ENCODE measurements at regions not wholly inside any gene's neighbourhood (a gene's known extent, or its start where the extent isn't known, plus 50 kb on each side); places are given as distances from the start of the nearest gene placed in this dataset.

DNA sequence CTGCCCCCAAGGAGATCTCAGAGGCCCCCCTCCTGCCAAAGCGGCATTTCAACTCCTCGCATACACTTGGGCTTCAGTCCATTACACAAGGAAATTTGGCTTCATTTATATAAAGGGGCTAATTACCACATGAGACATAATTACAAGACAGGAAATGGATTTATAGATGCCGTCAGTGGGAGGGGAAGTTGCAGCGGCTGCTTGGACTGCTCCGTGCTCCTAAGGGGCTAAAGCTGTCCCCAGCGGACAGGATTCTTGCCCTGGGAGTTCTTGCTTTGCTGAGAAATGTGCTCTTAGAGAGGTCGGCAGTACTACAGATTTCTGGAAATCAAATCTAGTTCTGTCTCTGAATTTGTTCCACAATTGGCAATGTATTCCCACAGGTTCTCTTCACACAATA is 57.2 kb upstream of the NLK start:
- ChIA-PET POLR2A (interaction anchor here (0.7 kb wide), 1 partner anchor 64 kb away, joined by 3 read pairs; no protein-coding TSS in a partner anchor), CTCF (interaction anchor here (1.4 kb wide), 1 partner anchor 15 kb away, joined by 3 read pairs; no protein-coding TSS in a partner anchor)
- no peak for DNase-seq

GRCh38 chr17:27985736-27986399 is 56.6 kb upstream of the NLK start:
- Mint-ChIP-seq H3K36me3 (ENCODE audit: low read depth) (no peaks in the 10 kb centered on the region), H3K27me3 (peaks cover 9% of the 10 kb centered on the region), H3K4me3 (no peak overlapping the region), H3K27ac (no peak overlapping the region), H3K9me3 (ENCODE audit: low read depth) (no peaks in the 10 kb centered on the region), H3K4me1 (peaks cover 7% of the 10 kb centered on the region)
- no peak for ATAC-seq
- intact Hi-C loops (cut with DNase I, micrococcal nuclease), result no loop called here
- ChIA-PET POLR2A (interaction anchor here (0.7 kb wide), 1 partner anchor 63 kb away, joined by 3 read pairs; no protein-coding TSS in a partner anchor), CTCF (interaction anchor here (1.4 kb wide), 1 partner anchor 15 kb away, joined by 3 read pairs; no protein-coding TSS in a partner anchor)
- no peak for DNase-seq

More for the DNA sequence above, 57.2 kb upstream of the NLK start:
- Mint-ChIP-seq H3K36me3 (ENCODE audit: low read depth) (no peaks in the 10 kb centered on the region), H3K27me3 (peaks cover 8% of the 10 kb centered on the region), H3K9me3 (ENCODE audit: low read depth) (no peaks in the 10 kb centered on the region), H3K4me3 (no peak overlapping the region), H3K27ac (no peak overlapping the region), H3K4me1 (peaks cover 7% of the 10 kb centered on the region)
- no peak for ATAC-seq
- intact Hi-C loops (cut with DNase I, micrococcal nuclease), result no loop called here

DNA sequence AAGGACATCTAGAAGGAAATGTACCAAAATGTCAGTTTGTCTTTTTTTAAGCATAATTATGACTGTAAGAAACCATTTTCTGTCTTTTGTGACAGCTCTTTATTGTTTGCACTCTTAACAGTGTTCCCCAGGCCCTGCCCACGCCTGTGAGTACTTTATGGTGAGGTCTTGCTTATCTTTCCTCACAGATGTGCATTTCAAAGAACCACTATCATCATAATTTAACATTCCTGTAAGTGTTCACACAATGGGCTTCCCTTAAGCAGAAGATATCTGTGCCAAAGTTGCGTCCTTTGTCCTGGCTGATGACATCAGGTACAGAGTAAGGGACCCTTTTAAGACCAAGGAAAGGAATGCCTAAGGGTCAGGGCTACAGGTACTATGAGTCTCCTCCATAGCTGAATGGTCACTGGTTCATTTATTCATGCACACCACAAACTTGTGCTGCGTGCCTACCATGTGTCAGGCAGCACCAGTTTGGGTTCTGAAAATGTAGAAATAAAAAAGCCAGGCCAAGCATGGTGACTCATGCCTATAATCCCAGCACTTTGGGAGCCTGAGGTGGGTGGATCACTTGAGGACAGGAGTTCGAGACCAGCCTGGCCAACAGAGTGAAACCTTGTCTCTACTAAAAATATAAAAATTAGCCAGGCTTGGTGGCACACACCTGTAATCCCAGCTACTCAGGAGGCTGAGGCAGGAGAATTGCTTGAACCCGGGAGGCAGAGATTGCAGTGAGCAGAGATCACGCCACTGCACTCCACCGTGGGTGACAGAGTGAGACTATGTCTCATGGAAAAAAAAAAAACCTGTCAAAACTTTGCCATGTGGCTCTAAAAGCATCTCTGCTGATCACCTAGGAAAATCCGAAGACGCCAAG is 55.4 kb upstream of the NLK start:
- intact Hi-C loops (cut with DNase I, micrococcal nuclease), result no loop called here
- Mint-ChIP-seq H3K4me1 (peaks cover 7% of the 10 kb centered on the region), H3K9me3 (ENCODE audit: low read depth) (no peaks in the 10 kb centered on the region), H3K4me3 (no peak overlapping the region), H3K27me3 (peaks cover 10% of the 10 kb centered on the region), H3K36me3 (ENCODE audit: low read depth) (no peaks in the 10 kb centered on the region), H3K27ac (no peak overlapping the region)
- DNase-seq (no peak), ATAC-seq (no peak)
- CTCF ChIA-PET, result no interaction called here
- POLR2A ChIA-PET, result no interaction called here

DNA sequence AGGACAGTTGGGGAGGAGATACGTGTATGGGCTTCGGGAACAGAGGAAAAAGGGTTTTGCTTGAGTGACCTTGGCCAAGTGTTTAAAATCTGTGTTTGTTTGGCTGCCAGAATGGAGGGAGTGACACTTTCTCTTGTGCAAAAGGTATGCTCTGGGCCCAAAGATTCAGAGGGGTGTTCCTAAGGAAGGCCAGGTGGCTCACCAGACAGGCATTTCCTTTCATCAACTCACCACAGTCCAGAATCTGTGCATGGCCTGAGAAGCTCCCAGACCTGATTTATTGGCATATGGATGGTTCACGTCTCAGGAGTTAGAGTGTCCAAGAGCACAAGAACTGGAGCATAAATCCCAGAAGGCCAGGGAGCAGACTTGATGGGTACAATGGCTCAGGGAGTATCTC is 53.4 kb upstream of the NLK start:
- ChIA-PET CTCF (no interaction called here), POLR2A (no interaction called here)
- peaks cover 6% of the 10 kb centered on the region for H3K27me3 Mint-ChIP-seq
- intact Hi-C loops (cut with DNase I, micrococcal nuclease), result no loop called here
- H3K4me3 Mint-ChIP-seq, result no peak overlapping the region
- peaks cover 7% of the 10 kb centered on the region for H3K4me1 Mint-ChIP-seq
- H3K9me3 Mint-ChIP-seq (ENCODE audit: low read depth), result no peaks in the 10 kb centered on the region
- ATAC-seq (no peak), DNase-seq (no peak)
- H3K27ac Mint-ChIP-seq, result no peak overlapping the region
- H3K36me3 Mint-ChIP-seq (ENCODE audit: low read depth), result no peaks in the 10 kb centered on the region

GRCh38 chr17:27990100-27990499 is 52.4 kb upstream of the NLK start:
- Mint-ChIP-seq H3K9me3 (ENCODE audit: low read depth) (no peaks in the 10 kb centered on the region), H3K4me1 (peaks cover 3% of the 10 kb centered on the region), H3K36me3 (ENCODE audit: low read depth) (no peaks in the 10 kb centered on the region), H3K27me3 (peaks cover 2% of the 10 kb centered on the region), H3K27ac (no peak overlapping the region), H3K4me3 (no peak overlapping the region)
- ChIA-PET POLR2A (no interaction called here), CTCF (interaction anchor here (0.7 kb wide), 1 partner anchor 77 kb away, joined by 3 read pairs; no protein-coding TSS in a partner anchor)
- no peak for ATAC-seq
- DNase-seq, result no peak
- intact Hi-C loops (cut with DNase I, micrococcal nuclease), result no loop called here

- DNase-seq, result no peak
- no peak overlapping the region for H3K4me3 Mint-ChIP-seq
- H3K36me3 Mint-ChIP-seq (ENCODE audit: low read depth), result no peaks in the 10 kb centered on the region
- ATAC-seq, result no peak
- H3K27me3 Mint-ChIP-seq, result peaks cover 5% of the 10 kb centered on the region
- H3K4me1 Mint-ChIP-seq, result no peaks in the 10 kb centered on the region
- CTCF ChIA-PET, result interaction anchor here (0.6 kb wide), 1 partner anchor 11 kb away, joined by 3 read pairs; no protein-coding TSS in a partner anchor
- H3K27ac Mint-ChIP-seq, result no peak overlapping the region
- POLR2A ChIA-PET, result no interaction called here
- intact Hi-C loops (cut with DNase I, micrococcal nuclease), result no loop called here
- H3K9me3 Mint-ChIP-seq (ENCODE audit: low read depth), result no peaks in the 10 kb centered on the region
These were observed 51.5 kb upstream of the NLK start for GRCh38 chr17:27990979-27991378.

- no peaks in the 10 kb centered on the region for H3K4me1 Mint-ChIP-seq
- ChIA-PET POLR2A (no interaction called here), CTCF (no interaction called here)
- DNase-seq, result no peak
- H3K27ac Mint-ChIP-seq, result no peak overlapping the region
- H3K4me3 Mint-ChIP-seq, result no peak overlapping the region
- ATAC-seq, result no peak
- H3K27me3 Mint-ChIP-seq, result peaks cover 5% of the 10 kb centered on the region
- intact Hi-C loops (cut with DNase I, micrococcal nuclease), result no loop called here
- H3K36me3 Mint-ChIP-seq (ENCODE audit: low read depth), result no peaks in the 10 kb centered on the region
- H3K9me3 Mint-ChIP-seq (ENCODE audit: low read depth), result no peaks in the 10 kb centered on the region
These were observed 50.9 kb upstream of the NLK start for GRCh38 chr17:27991462-27991993.
